Hematopoietic multipotent progenitor cell treated with erythropoietin and hydrocortisone succinate and interleukin-3 and kit ligand, for 17 days (in vitro differentiated cells): ENCODE measurements at regions not wholly inside any gene's neighbourhood (a gene's known extent, or its start where the extent isn't known, plus 50 kb on each side); places are given as distances from the start of the nearest gene placed in this dataset.

ENCODE experiments used
- DNase-seq: peaks from one replicate; pipeline ENCODE4 v3.0.0-alpha.2; 2015; ENCODE audit warnings: low spot score

DNA sequence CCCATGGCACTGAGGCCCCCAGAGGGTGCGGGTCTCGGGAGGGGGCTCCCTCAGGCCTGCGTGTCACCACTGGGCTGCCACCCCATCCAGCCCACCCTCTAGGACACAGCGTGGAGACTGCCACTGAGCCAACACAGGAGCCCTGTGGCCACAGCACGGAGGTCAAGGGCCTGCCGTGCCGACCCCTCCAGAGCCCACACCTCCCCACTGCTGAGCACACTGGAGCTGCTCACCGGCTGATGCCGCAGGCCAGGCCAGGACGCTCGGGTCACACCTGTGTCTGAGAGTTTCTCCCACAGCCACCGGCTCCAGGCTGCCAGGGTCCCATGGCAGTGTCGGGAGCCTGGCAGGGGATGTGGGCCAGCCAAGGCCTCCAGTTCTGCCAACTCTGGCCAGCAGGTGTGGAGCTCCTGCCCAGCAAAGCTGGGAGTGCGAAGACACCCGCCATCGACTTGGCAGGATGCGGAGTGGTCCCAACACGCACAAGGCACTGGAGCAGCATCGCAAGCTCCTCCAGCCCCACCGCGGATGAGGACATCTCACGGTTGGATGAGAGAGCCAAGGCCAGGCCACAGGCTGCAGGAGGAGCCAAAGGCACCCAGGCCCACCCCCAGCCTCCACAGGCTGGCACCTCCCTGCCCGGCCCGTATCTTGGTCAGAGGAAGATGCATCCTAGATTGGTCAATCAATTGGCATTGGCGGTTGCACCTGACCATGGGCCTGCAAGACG is 187.1 kb downstream of the BRD1 start:
- no peak for DNase-seq

- DNase-seq, result no peak
Observed at GRCh38 chr22:49639956-49640355, 187.7 kb downstream of the BRD1 start.

DNA sequence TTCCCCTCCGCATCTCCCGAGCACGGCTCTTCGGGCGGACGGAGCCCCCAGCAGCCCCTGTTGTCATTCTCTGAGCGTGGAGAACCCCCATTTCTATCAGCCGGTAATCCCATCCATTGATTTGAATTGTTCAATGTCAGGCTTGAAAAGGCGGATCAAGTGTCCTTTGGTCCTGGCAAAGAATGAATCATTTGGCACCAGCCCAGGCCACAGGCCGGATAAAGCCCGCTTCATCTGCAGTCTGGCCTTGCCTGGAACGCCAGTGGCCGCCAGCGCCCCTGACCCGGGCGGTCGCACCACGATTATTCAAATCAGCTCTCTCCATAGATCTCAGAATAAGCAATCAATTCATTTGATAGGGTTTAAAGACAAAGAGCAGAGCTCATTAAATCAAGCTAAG is 188.9 kb downstream of the BRD1 start:
- DNase-seq, result no peak

GRCh38 chr22:49638001-49638400 is 189.7 kb downstream of the BRD1 start:
- DNase-seq, result no peak

- DNase-seq, result no peak
Observed at GRCh38 chr22:49637255-49637760, 190.4 kb downstream of the BRD1 start.

DNA sequence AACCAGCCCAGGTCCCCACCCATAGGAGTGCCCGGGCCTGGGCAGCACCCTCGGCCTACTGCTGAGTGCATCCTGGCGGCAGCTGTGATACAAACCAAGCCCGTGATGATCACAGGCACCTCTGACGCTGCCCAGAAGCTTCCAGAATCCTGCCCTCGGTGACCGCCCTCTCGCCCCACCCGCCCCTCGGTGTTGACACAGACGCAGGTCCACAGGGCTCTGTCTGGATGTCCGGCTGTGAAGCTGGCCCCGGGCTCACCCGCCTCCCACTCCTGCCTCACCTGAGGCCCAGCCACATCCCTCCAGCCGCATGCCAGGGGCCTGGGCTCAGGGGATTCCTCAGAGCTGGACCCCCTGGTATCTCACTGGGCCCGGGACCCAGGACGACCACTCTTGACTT is 191.0 kb downstream of the BRD1 start:
- DNase-seq, result no peak

- no peak for DNase-seq
Observed at GRCh38 chr22:49636214-49636613, 191.5 kb downstream of the BRD1 start.

DNA sequence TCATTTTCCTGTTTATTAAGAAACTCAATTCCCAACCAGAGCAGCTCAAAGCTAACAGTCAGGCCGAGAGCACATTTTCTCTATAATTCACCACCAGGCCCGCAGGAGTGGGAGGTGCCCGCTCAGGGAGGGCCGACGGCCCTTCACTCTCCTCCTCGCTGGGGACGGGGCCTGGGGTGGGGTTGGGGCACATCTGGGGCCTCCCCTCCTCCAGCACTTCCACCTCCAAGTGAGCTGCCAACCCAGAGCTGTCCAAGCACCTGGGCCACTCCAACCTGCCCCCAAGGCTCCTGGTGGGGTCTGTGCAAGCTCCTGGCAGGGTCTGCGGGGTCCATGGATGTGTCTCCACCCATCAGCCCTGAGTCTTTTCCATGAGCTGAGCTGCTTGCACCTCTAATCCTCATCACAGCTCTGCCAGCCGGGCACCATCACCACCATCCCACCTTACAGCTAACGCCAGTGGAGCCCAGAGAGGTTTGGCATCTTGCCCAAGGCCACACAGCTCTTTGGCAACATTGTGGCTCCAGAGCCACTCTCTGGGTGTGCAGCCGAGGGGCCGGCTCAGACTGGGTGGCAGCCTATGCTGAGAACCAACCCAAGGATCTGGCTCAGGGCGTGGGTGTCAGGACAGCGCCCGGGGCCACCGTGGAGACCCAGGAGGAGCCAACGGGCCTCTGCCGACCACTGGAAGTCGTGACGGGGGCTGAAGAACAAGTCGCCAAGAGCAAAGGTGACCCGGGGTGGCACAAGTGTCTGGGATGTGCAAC is 193.5 kb downstream of the BRD1 start:
- no peak for DNase-seq

GRCh38 chr22:49633010-49633324 is 194.7 kb downstream of the BRD1 start:
- no peak for DNase-seq

- DNase-seq, result no peak
Observed at GRCh38 chr22:49632199-49633009, 195.3 kb downstream of the BRD1 start.

DNA sequence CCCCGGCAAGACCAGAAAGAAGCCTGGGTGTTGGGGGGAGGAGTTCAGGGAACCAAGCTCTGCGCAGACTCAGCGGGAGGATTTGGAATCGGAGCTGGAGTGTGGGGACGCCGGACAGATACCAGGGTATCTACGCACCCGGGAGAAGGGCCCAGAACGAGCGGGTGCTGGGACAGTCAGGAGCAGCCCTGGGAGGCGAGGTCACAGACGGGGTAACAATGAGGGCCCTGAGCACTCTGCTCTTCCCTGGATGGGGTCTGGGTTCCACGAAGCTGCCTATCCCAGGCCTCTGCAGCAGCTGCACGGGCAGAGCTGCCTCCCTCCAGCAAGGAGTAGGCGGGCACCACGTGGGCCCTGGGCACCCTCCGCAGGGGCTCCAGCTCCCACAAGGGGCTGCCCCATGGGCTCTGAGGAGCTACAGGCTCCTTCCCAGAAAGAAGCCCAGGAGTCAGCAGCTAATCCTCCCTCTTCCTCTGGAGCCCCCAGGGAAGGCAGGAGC is 197.2 kb downstream of the BRD1 start:
- DNase-seq, result no peak

GRCh38 chr22:49629586-49630447 is 197.9 kb downstream of the BRD1 start:
- no peak for DNase-seq

- no peak for DNase-seq
Observed at GRCh38 chr22:49629261-49629570, 198.5 kb downstream of the BRD1 start.

GRCh38 chr22:49628391-49629260 is 199.0 kb downstream of the BRD1 start:
- no peak for DNase-seq

- DNase-seq, result no peak
Observed at GRCh38 chr22:49627217-49628181, 200.2 kb downstream of the BRD1 start.

GRCh38 chr22:49626361-49627216 is 201.1 kb downstream of the BRD1 start:
- DNase-seq, result no peak

DNA sequence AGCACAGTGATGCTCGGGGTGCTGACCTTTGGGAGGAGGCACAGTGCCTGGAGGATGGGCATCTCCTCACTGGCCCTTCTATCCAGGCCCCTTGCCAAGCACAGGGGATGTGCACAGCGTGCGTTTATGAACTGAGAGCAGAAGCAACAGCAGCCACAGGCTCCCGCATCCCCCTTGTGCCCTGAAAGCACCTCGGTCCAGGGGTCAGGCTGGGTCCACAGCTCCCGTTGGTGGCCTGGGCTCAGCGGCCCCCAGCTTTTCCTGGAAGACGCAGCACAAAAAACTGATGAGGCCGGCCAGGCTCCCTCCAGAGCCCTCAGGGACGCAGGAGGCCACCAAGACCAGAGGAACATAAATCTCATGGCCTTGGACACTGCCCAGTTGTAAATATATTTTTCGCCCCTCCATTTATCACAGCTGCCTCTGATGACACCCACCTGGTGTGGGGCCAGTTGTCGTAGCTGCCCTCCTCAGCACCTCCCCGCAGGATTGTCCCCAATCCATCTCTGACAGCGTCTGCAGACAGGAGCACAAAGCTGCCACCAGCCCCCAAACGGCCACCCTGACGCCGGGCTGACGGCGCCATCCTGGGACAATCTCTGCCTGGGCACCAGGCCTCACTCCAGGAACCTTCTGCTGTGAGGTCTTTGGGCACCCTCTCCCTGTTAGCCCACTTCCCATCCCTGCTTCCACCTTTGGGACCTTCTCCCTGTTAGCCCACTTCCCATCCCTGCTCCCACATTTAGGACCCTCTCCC is 203.1 kb downstream of the BRD1 start:
- DNase-seq, result no peak

- no peak for DNase-seq
Observed at GRCh38 chr22:49623715-49624114, 204.0 kb downstream of the BRD1 start.
